GM12878 (cell line): ENCODE measurements at regions not wholly inside any gene's neighbourhood (a gene's known extent, or its start where the extent isn't known, plus 50 kb on each side); places are given as distances from the start of the nearest gene placed in this dataset.

Experiments used
- ATAC-seq: fragments of 200-7000 bp; cut with Tn5 transposase; 3 replicates; pipeline ENCODE4 v1.9.1; 2020; ENCODE audit warnings: mild to moderate bottlenecking, moderate library complexity
- BruUV-seq: library from RNA; stranded (reverse); fragments of 400-500 nt; replicated peaks from 2 replicates; lab custom pipeline; 2021; lab: Mats Ljungman, UMichigan
- CTCF ChIA-PET: fragments of 300-600 bp; sonication (Branson Sonifier 250); formaldehyde crosslinking; extraction: SDS; loops from one replicate; lab custom pipeline; 2021; ENCODE audit warnings: inconsistent platforms; lab: Yijun Ruan, JAX
- POLR2A ChIA-PET: fragments of 350-600 bp; formaldehyde crosslinking; extraction: SDS; loops from one replicate; lab custom pipeline; 2021; ENCODE audit warnings: inconsistent platforms; lab: Charles Lee
- RAD21 ChIA-PET: fragments of 300-600 bp; sonication (Branson Sonifier 250); formaldehyde crosslinking; loops from one replicate; lab custom pipeline; 2023; ENCODE audit warnings: antibody characterized with exemption; ENCODE audit not compliant: unreplicated experiment; lab: Charles Lee
- SMC1A ChIA-PET: fragments of 300-600 bp; sonication (Branson Sonifier 250); formaldehyde crosslinking; loops from one replicate; lab custom pipeline; 2023; ENCODE audit not compliant: unreplicated experiment, uncharacterized antibody; lab: Charles Lee
- DNase-seq: peaks from one replicate; pipeline ENCODE4 v3.0.0-alpha.2; 2011; ENCODE audit warnings: low read depth, low spot score
- FAIRE-seq: peaks from 3 replicates; lab custom pipeline; 2011; peaks lifted over from hg19 to GRCh38; lab: Jason Lieb, UNC
- H2AFZ ChIP-seq: 2 replicates; pipeline ENCODE4 v1.6.0; 2011; ENCODE audit warnings: low read depth, low read length, control low read depth; ENCODE audit not compliant: control insufficient read depth
- H3K27ac ChIP-seq: 2 replicates; pipeline ENCODE4 v1.5.1; 2011; ENCODE audit warnings: control low read depth; ENCODE audit not compliant: control insufficient read depth, insufficient read depth
- H3K27me3 ChIP-seq, 2 experiments: replicated peaks in 1 of 2; 2 replicates each; pipeline versions ENCODE4 v1.6.0 to v1.6.1; 2011; ENCODE audit warnings: low read length in 1 of 2; ENCODE audit not compliant: control insufficient read depth in 2 of 2, insufficient read depth in 2 of 2
- H3K36me3 ChIP-seq, 2 experiments: 2 replicates each; pipeline ENCODE4 v1.5.1; 2011; ENCODE audit warnings: low read length in 1 of 2; ENCODE audit not compliant: control insufficient read depth in 2 of 2, insufficient read depth in 2 of 2
- H3K4me1 ChIP-seq: 2 replicates; pipeline ENCODE4 v1.6.1; 2011; ENCODE audit warnings: mild to moderate bottlenecking, low read length, moderate library complexity, mixed read lengths; ENCODE audit not compliant: control insufficient read depth, insufficient read depth
- H3K4me2 ChIP-seq: 2 replicates; pipeline ENCODE4 v1.6.0; 2011; ENCODE audit warnings: control low read depth; ENCODE audit not compliant: control insufficient read depth, insufficient read depth
- H3K4me3 ChIP-seq: fragments of 200-600 bp; sonication (generic); 2 replicates; pipeline ENCODE4 v1.5.1; 2016
- H3K79me2 ChIP-seq: 2 replicates; pipeline ENCODE4 v1.6.0; 2011; ENCODE audit warnings: low read length; ENCODE audit not compliant: control insufficient read depth, insufficient read depth
- H3K9ac ChIP-seq: 2 replicates; pipeline ENCODE4 v1.8.0; 2011; ENCODE audit warnings: low read length, control low read depth, mixed read lengths; ENCODE audit not compliant: control insufficient read depth, insufficient read depth
- H3K9me3 ChIP-seq: replicated peaks from 3 replicates; pipeline ENCODE4 v1.5.1; 2011; ENCODE audit warnings: mild to moderate bottlenecking, low read length; ENCODE audit not compliant: control insufficient read depth, insufficient read depth
- H4K20me1 ChIP-seq: 2 replicates; pipeline ENCODE4 v1.6.0; 2011; ENCODE audit not compliant: control insufficient read depth, insufficient read depth
- ATF7 ChIP-seq: fragments of 450-650 bp; IDR thresholded peaks from 2 replicates; pipeline ENCODE4 v1.6.1; 2016; ENCODE audit warnings: low read depth, mild to moderate bottlenecking
- BRCA1 ChIP-seq: IDR thresholded peaks from 2 replicates; pipeline ENCODE4 v1.6.1; 2011; ENCODE audit warnings: low read depth, low read length, improper control_type of control experiment
- EP300 ChIP-seq, 2 experiments: fragments of 150-350 bp in 1 of 2; IDR thresholded peaks; 2 replicates each; pipeline ENCODE4 v1.6.1; 2011 to 2012; ENCODE audit warnings: low read depth in 2 of 2, low read length in 2 of 2, borderline replicate concordance in 1 of 2, improper control_type of control experiment in 1 of 2, inconsistent platforms in 1 of 2; ENCODE audit not compliant: control insufficient read depth in 1 of 2
- HDAC6 ChIP-seq: fragments of 200-600 bp; sonication (generic); IDR thresholded peaks from one replicate; pipeline ENCODE4 v1.8.0; 2017; ENCODE audit warnings: antibody characterized with exemption; ENCODE audit not compliant: unreplicated experiment
- HDGF ChIP-seq: fragments of 450-650 bp; IDR thresholded peaks from 2 replicates; pipeline ENCODE4 v1.6.1; 2016; ENCODE audit warnings: antibody characterized with exemption
- MTA2 ChIP-seq: fragments of 450-650 bp; IDR thresholded peaks from 2 replicates; pipeline ENCODE4 v1.6.1; 2016; ENCODE audit warnings: low read depth, mild to moderate bottlenecking, moderate library complexity
- MYC ChIP-seq: IDR thresholded peaks from 2 replicates; pipeline ENCODE4 v1.6.1; 2011; ENCODE audit warnings: mild to moderate bottlenecking, low read length, moderate library complexity, inconsistent platforms; ENCODE audit not compliant: insufficient read depth, insufficient replicate concordance, insufficient read length, severe bottlenecking
- PAX8 ChIP-seq: fragments of 450-650 bp; IDR thresholded peaks from 2 replicates; pipeline ENCODE4 v1.6.1; 2017; ENCODE audit warnings: mild to moderate bottlenecking, moderate library complexity
- POLR2A ChIP-seq: IDR thresholded peaks from 2 replicates; pipeline ENCODE4 v1.6.1; 2011; ENCODE audit warnings: low read depth, mild to moderate bottlenecking, low read length
- POU2F2 ChIP-seq: IDR thresholded peaks from 3 replicates; pipeline ENCODE4 v1.6.1; 2011; ENCODE audit warnings: low read depth, mild to moderate bottlenecking, low read length, borderline replicate concordance
- SUZ12 ChIP-seq: fragments of 200-600 bp; sonication (generic); IDR thresholded peaks from one replicate; pipeline ENCODE4 v1.6.1; 2018; ENCODE audit warnings: antibody characterized with exemption, mild to moderate bottlenecking; ENCODE audit not compliant: unreplicated experiment
- ZNF24 ChIP-seq: fragments of 450-650 bp; IDR thresholded peaks from 2 replicates; pipeline ENCODE4 v1.6.1; 2017; ENCODE audit warnings: antibody characterized with exemption, mild to moderate bottlenecking
- WGBS: methylation state at CpG from one replicate; pipeline ENCODE4 v1.1.6; 2016; ENCODE audit warnings: low lambda C conversion rate; ENCODE audit not compliant: insufficient replicate concordance, insufficient coverage; ENCODE audit errors: missing lambda C conversion rate; 5-methylcytosine and 5-hydroxymethylcytosine counted together
- in situ Hi-C: fragments of 300-500 bp; cut with MboI; formaldehyde crosslinking; loops from 9 replicates; pipeline ENCODE4 v1.14.3; 2018; ENCODE audit warnings: mixed read lengths
- intact Hi-C: fragments of 100-400 bp; cut with micrococcal nuclease; formaldehyde crosslinking; loops from one replicate; pipeline ENCODE4 v1.14.2; 2022; ENCODE audit not compliant: unreplicated experiment
- TF ChIP-seq, protein P1 (sequence below): fragments of 450-650 bp; IDR thresholded peaks from 2 replicates; pipeline ENCODE4 v1.6.1; 2018; ENCODE audit warnings: borderline replicate concordance, mild to moderate bottlenecking; ENCODE audit not compliant: partially characterized antibody
- TF ChIP-seq, protein P2 (sequence below): fragments of 450-650 bp; IDR thresholded peaks from 2 replicates; pipeline ENCODE4 v1.6.1; 2016; ENCODE audit warnings: mild to moderate bottlenecking
- TF ChIP-seq, protein P3 (sequence below): fragments of 450-650 bp; IDR thresholded peaks from 2 replicates; pipeline ENCODE4 v1.6.1; 2017; ENCODE audit warnings: mild to moderate bottlenecking
- TF ChIP-seq, protein P4 (sequence below): fragments of 450-650 bp; IDR thresholded peaks from 2 replicates; pipeline ENCODE4 v1.6.1; 2016; ENCODE audit warnings: mild to moderate bottlenecking

DNA sequence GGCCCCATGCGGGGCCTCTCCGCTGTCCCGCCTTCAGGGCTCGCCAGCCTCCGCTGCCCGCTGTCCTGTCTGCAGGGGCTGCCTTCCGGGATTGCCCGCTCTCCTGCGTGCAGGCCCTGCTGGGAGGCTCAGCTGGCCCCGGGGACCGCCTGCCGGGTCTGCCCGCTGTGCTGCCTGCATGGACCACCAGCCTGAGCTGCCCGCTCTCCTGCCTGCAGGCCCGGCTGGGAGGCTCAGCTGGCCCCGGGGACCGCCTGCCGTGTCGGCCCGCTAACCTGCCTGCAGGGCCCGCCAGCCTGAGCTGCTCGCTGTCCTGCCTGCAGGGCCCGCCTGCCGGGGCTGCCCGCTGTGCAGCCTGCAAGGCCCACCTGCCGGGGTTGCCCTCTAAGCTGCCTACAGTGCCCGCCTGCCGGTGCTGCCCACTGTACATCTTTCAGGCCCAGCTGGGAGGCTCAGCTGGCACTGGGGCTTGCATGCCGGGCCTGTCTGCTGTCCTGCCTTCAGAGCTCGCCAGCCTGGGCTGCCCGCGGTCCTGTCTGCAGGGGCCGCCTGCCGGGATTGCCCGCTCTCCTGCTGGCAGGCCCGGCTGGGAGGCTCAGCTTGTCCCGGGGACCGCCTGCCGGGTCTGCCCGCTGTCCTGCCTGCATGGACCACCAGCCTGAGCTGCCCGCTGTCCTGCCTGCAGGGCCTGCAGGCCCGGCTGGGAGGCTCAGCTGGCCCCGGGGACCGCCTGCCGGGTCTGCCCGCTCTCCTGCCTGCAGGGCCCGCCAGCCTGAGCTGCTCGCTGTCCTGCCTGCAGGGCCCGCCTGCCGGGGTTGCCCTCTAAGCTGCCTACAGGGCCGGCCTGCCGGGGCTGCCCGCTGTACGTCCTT is 165.1 kb downstream of the GLRX3 start (continued):
- no peak for TF ChIP-seq MYC
- no peak for TF ChIP-seq PAX8
- TF ChIP-seq, protein P1, sequence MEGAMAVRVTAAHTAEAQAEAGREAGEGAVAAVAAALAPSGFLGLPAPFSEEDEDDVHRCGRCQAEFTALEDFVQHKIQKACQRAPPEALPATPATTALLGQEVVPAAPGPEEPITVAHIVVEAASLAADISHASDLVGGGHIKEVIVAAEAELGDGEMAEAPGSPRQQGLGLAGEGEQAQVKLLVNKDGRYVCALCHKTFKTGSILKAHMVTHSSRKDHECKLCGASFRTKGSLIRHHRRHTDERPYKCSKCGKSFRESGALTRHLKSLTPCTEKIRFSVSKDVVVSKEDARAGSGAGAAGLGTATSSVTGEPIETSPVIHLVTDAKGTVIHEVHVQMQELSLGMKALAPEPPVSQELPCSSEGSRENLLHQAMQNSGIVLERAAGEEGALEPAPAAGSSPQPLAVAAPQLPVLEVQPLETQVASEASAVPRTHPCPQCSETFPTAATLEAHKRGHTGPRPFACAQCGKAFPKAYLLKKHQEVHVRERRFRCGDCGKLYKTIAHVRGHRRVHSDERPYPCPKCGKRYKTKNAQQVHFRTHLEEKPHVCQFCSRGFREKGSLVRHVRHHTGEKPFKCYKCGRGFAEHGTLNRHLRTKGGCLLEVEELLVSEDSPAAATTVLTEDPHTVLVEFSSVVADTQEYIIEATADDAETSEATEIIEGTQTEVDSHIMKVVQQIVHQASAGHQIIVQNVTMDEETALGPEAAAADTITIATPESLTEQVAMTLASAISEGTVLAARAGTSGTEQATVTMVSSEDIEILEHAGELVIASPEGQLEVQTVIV: no peak
- TF ChIP-seq ZNF24: no peak
- no peak for TF ChIP-seq SUZ12
- no peak for TF ChIP-seq ATF7
- TF ChIP-seq, protein P2, sequence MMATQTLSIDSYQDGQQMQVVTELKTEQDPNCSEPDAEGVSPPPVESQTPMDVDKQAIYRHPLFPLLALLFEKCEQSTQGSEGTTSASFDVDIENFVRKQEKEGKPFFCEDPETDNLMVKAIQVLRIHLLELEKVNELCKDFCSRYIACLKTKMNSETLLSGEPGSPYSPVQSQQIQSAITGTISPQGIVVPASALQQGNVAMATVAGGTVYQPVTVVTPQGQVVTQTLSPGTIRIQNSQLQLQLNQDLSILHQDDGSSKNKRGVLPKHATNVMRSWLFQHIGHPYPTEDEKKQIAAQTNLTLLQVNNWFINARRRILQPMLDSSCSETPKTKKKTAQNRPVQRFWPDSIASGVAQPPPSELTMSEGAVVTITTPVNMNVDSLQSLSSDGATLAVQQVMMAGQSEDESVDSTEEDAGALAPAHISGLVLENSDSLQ: no peak
- TF ChIP-seq MTA2: no peak

DNA sequence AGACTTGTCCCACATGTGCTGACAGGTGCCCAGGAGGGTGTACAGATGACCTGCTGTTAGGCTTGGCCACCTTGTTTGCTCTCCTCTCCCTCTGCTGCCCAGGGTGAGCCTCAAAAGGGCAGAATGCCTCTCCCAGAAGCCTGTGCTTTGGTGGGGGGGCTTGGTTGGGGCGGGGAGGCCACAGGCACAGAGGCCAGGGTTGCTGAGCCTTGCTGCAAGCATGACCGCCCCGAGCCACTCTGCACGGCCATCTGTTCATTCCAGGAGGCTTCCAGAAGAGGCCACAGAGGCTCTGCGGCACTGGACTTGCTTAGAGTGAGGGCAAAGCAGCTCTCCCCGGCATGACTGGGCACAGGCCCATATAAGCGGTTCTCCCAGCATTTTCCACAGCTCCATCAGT is 190.8 kb downstream of the GLRX3 start:
- FAIRE-seq (no peak), DNase-seq (no peak), ATAC-seq (no peak)
- no peaks in the 10 kb centered on the region for H4K20me1 ChIP-seq
- H3K9ac ChIP-seq: no peak overlapping the region
- no peak overlapping the region for H2AFZ ChIP-seq
- H3K4me2 ChIP-seq: no peak overlapping the region
- 6% methylated on average over 6 of the region's 7 CpGs for WGBS
- no peaks in the 10 kb centered on the region for H3K79me2 ChIP-seq
- no peaks in the 10 kb centered on the region for H3K4me1 ChIP-seq
- in situ Hi-C loops: no loop called here
- BruUV-seq: no TSS peak
- no peaks in the 10 kb centered on the region for H3K27me3 ChIP-seq
- no peaks in the 10 kb centered on the region; the same call in 2 of the 3 replicates for H3K9me3 ChIP-seq
- SMC1A ChIA-PET: no interaction called here
- POLR2A ChIA-PET: no interaction called here
- intact Hi-C loops: no loop called here
- H3K4me3 ChIP-seq: no peak overlapping the region
- RAD21 ChIA-PET: no interaction called here
- H3K36me3 ChIP-seq: no peaks in the 10 kb centered on the region
- H3K27ac ChIP-seq: no peak overlapping the region
- CTCF ChIA-PET: no interaction called here
- TF ChIP-seq, protein P3, sequence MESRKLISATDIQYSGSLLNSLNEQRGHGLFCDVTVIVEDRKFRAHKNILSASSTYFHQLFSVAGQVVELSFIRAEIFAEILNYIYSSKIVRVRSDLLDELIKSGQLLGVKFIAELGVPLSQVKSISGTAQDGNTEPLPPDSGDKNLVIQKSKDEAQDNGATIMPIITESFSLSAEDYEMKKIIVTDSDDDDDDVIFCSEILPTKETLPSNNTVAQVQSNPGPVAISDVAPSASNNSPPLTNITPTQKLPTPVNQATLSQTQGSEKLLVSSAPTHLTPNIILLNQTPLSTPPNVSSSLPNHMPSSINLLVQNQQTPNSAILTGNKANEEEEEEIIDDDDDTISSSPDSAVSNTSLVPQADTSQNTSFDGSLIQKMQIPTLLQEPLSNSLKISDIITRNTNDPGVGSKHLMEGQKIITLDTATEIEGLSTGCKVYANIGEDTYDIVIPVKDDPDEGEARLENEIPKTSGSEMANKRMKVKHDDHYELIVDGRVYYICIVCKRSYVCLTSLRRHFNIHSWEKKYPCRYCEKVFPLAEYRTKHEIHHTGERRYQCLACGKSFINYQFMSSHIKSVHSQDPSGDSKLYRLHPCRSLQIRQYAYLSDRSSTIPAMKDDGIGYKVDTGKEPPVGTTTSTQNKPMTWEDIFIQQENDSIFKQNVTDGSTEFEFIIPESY: no peak
- no peak for TF ChIP-seq POLR2A
- TF ChIP-seq, protein P4, sequence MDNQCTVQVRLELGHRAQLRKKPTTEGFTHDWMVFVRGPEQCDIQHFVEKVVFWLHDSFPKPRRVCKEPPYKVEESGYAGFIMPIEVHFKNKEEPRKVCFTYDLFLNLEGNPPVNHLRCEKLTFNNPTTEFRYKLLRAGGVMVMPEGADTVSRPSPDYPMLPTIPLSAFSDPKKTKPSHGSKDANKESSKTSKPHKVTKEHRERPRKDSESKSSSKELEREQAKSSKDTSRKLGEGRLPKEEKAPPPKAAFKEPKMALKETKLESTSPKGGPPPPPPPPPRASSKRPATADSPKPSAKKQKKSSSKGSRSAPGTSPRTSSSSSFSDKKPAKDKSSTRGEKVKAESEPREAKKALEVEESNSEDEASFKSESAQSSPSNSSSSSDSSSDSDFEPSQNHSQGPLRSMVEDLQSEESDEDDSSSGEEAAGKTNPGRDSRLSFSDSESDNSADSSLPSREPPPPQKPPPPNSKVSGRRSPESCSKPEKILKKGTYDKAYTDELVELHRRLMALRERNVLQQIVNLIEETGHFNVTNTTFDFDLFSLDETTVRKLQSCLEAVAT: no peak
- no peak for TF ChIP-seq HDAC6
- no peak for TF ChIP-seq BRCA1
- no peak for TF ChIP-seq EP300 (IDR thresholded peaks at IDR 0.05; ENCODE audit: borderline replicate concordance in 1 of 2, control insufficient read depth in 1 of 2, low read depth in 2 of 2, low read length in 2 of 2)
- no peak for TF ChIP-seq HDGF
- TF ChIP-seq POU2F2: no peak
- no peak for TF ChIP-seq MYC
